Natural killer cell (primary cell): ENCODE measurements at regions not wholly inside any gene's neighbourhood (a gene's known extent, or its start where the extent isn't known, plus 50 kb on each side); places are given as distances from the start of the nearest gene placed in this dataset.

Experiments used
- ATAC-seq, 3 donors: fragments of 150-1000 bp in 2 of 3; fragments of 200-7000 bp in 1 of 3; cut with Tn5 transposase; 1 replicate in 1 of 3; 2 replicates in 2 of 3; pipeline ENCODE4 v1.10.0; 2021; ENCODE audit warnings: mild to moderate bottlenecking in 2 of 3, moderate library complexity in 2 of 3
- DNase-seq, 2 donors: peaks; one replicate each; pipeline versions ENCODE4 v3.0.0 to v3.0.0-alpha.2; 2013 to 2021; ENCODE audit warnings: mixed read lengths in 1 of 2
- H3K27ac ChIP-seq: one replicate; pipeline ENCODE4 v1.5.1; 2013; ENCODE audit warnings: mild to moderate bottlenecking, low read length
- H3K27me3 ChIP-seq: one replicate; pipeline ENCODE4 v1.6.1; 2013; ENCODE audit warnings: low read length; ENCODE audit not compliant: control insufficient read depth, insufficient read depth
- H3K36me3 ChIP-seq: one replicate; pipeline ENCODE4 v1.6.1; 2013; ENCODE audit warnings: low read length; ENCODE audit not compliant: control insufficient read depth, insufficient read depth
- H3K4me1 ChIP-seq: one replicate; pipeline ENCODE4 v1.6.1; 2013; ENCODE audit warnings: low read length; ENCODE audit not compliant: control insufficient read depth, insufficient read depth
- H3K4me3 ChIP-seq: one replicate; pipeline ENCODE4 v1.5.1; 2013; ENCODE audit warnings: low read length
- H3K9me3 ChIP-seq: one replicate; pipeline ENCODE4 v1.6.1; 2013; ENCODE audit warnings: low read length; ENCODE audit not compliant: control insufficient read depth, insufficient read depth
- H3K27ac Mint-ChIP-seq, 2 donors: one replicate each; pipeline ENCODE4 v1.8.0; 2022; ENCODE audit warnings: mild to moderate bottlenecking in 2 of 2, mixed read lengths in 2 of 2, moderate library complexity in 1 of 2
- H3K27me3 Mint-ChIP-seq, 2 donors: one replicate each; pipeline ENCODE4 v1.8.0; 2022; ENCODE audit warnings: low read depth in 2 of 2, mixed read lengths in 2 of 2
- H3K36me3 Mint-ChIP-seq: one replicate; pipeline ENCODE4 v1.8.0; 2022; ENCODE audit warnings: mixed read lengths
- H3K4me1 Mint-ChIP-seq, 2 donors: one replicate each; pipeline ENCODE4 v1.8.0; 2022; ENCODE audit warnings: mixed read lengths in 2 of 2
- H3K4me3 Mint-ChIP-seq: one replicate; pipeline ENCODE4 v1.8.0; 2022; ENCODE audit warnings: mild to moderate bottlenecking, moderate library complexity, mixed read lengths
- H3K9me3 Mint-ChIP-seq, 2 donors: one replicate each; pipeline ENCODE4 v1.8.0; 2022; ENCODE audit warnings: mixed read lengths in 2 of 2
- WGBS: methylation state at CpG from one replicate; pipeline ENCODE4 v1.1.7; 2013; ENCODE audit warnings: missing lambda C conversion rate; ENCODE audit not compliant: insufficient coverage; 5-methylcytosine and 5-hydroxymethylcytosine counted together
- intact Hi-C: fragments of 100-400 bp; cut with micrococcal nuclease; formaldehyde crosslinking; loops from one replicate; pipeline ENCODE4 v1.14.2; 2022
- TF ChIP-seq, protein P1 (sequence below): fragments of 200-600 bp; IDR thresholded peaks from one replicate; pipeline ENCODE4 v1.8.0; 2022; ENCODE audit warnings: antibody characterized with exemption

DNA sequence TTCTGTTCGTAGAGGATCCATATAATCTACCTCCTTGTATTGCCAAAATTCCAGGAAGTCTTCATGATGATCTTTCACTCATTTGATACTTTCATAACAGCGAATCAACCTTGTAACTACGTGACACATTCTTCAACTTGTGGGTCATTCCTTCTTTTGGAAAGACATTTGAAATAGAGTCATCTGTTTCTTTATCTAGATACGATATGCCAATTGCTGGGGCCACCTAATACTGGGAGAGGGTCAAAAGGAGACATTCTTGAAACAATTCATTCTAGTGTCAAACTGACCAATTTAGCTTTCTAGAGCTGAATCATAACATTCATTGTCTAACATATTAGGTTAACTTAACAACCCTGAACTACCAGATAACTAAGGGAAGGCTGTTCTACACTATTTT lies 62.9 kb upstream of the SMAD1 start:
- no peaks in the 10 kb centered on the region for H3K9me3 Mint-ChIP-seq

DNA sequence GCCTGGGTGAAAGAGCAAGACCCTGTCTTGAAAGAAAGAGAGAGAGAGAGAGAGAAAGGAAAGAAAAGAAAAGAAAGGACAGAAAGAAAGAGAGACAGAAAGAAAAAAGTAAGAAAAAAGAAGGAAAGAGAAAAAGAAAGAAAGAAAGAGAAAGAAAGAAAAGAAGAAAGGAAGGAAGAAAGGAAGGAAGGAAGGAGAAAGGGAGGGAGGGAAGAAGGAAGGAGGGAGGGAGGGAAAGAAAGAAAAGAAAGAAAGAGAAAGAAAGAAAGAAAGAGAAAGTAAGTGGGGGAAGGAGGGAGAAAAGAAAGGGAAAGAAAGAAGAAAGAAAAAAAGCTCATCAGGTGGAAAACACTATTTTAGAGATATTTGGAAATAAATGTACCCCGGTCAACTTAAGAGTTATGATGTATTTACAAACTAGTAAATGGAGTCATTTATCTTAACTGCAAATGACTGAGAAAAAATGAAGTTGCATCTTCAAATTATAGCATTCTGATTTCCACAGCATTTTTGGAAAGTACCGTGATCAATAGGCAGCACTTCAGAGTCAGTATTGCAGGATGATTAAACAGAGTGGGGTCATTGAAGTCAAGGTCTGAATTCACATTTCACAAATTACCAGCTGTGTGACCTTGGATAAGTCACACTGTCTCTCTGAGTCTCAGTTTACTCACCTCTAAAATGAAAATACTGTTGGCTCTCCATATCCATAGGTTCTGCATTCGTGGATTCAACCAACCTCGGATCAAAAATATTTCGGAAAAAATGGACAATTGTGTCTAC lies 64.1 kb upstream of the SMAD1 start:
- Histone ChIP-seq H3K36me3 (no peaks in the 10 kb centered on the region), H3K4me3 (no peak overlapping the region), H3K27ac (no peak overlapping the region), H3K27me3 (no peaks in the 10 kb centered on the region), H3K4me1 (no peaks in the 10 kb centered on the region), H3K9me3 (no peaks in the 10 kb centered on the region)
- Mint-ChIP-seq H3K9me3 (no peaks in the 10 kb centered on the region), H3K27me3 (peaks cover 12 to 16% of the 10 kb centered on the region in 2 donors), H3K4me1 (no peaks in the 10 kb centered on the region), H3K27ac (no peak overlapping the region), H3K4me3 (no peak overlapping the region), H3K36me3 (no peaks in the 10 kb centered on the region)
- WGBS, result 96% methylated on average over 5 of the region's 5 CpGs
- TF ChIP-seq, protein P1, sequence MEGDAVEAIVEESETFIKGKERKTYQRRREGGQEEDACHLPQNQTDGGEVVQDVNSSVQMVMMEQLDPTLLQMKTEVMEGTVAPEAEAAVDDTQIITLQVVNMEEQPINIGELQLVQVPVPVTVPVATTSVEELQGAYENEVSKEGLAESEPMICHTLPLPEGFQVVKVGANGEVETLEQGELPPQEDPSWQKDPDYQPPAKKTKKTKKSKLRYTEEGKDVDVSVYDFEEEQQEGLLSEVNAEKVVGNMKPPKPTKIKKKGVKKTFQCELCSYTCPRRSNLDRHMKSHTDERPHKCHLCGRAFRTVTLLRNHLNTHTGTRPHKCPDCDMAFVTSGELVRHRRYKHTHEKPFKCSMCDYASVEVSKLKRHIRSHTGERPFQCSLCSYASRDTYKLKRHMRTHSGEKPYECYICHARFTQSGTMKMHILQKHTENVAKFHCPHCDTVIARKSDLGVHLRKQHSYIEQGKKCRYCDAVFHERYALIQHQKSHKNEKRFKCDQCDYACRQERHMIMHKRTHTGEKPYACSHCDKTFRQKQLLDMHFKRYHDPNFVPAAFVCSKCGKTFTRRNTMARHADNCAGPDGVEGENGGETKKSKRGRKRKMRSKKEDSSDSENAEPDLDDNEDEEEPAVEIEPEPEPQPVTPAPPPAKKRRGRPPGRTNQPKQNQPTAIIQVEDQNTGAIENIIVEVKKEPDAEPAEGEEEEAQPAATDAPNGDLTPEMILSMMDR, result no peak
- no peak for DNase-seq
- intact Hi-C loops, result no loop called here
- ATAC-seq, result no peak

More for the DNA sequence above, 62.9 kb upstream of the SMAD1 start:
- intact Hi-C loops, result no loop called here
- 88% methylated on average over 4 of the region's 4 CpGs for WGBS
- Histone ChIP-seq H3K4me1 (no peaks in the 10 kb centered on the region), H3K27ac (no peak overlapping the region), H3K4me3 (no peak overlapping the region), H3K9me3 (no peaks in the 10 kb centered on the region), H3K27me3 (no peaks in the 10 kb centered on the region), H3K36me3 (no peaks in the 10 kb centered on the region)
- DNase-seq (no peak), ATAC-seq (no peak)
- Mint-ChIP-seq H3K27ac (no peak overlapping the region), H3K36me3 (no peaks in the 10 kb centered on the region), H3K4me3 (no peak overlapping the region), H3K4me1 (no peaks in the 10 kb centered on the region), H3K27me3 (peaks cover 12 to 16% of the 10 kb centered on the region in 2 donors)
- TF ChIP-seq, protein P1, result no peak

DNA sequence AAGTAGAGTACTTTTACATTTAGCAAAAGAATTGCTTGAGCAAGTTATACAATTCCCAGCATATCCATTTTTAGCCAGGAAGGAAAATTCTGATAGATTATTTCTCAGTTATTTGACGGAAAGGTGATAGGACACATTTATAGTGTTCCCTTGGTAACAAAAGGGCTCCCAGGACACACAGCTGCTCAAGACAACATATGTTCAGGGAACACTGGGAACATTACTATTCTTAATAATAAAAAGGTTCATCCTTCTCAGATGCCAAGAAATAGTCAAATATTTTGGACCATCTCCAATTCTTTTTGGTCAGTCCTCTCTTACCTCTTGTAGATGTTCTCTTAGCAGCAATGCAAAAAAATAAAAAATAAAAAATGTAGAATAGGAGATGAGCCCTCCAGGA lies 66.8 kb upstream of the SMAD1 start:
- no peaks in the 10 kb centered on the region for H3K4me1 Mint-ChIP-seq
- Histone ChIP-seq H3K9me3 (no peaks in the 10 kb centered on the region), H3K4me3 (no peak overlapping the region), H3K4me1 (no peaks in the 10 kb centered on the region), H3K36me3 (no peaks in the 10 kb centered on the region), H3K27ac (no peak overlapping the region), H3K27me3 (no peaks in the 10 kb centered on the region)
- WGBS, result 100% methylated on average over 1 of the region's 1 CpG
- no peak overlapping the region for H3K4me3 Mint-ChIP-seq
- no peaks in the 10 kb centered on the region for H3K36me3 Mint-ChIP-seq
- intact Hi-C loops, result no loop called here
- H3K27ac Mint-ChIP-seq, result no peak overlapping the region
- no peaks in the 10 kb centered on the region for H3K9me3 Mint-ChIP-seq
- peaks cover 6 to 17% of the 10 kb centered on the region in 2 donors for H3K27me3 Mint-ChIP-seq
- DNase-seq, result no peak
- TF ChIP-seq, protein P1, result no peak
- no peak for ATAC-seq

DNA sequence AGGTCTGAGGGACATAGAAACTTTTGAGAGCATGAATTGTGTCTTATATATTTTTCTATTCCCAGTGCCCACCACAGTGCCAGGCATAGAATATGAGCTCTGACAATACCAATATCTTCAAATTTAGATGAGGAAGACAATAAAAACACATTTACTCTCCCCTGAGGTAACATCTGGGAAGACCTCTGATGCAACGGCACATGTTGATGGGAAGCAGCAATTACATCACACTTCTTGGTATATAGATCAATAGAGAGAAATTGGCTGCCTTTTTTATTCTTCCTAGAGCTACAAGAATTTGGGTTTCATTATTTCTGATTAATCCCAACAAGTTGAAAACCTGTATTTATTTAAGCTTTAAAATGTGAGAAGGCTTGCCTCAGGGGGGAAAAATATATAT lies 67.4 kb upstream of the SMAD1 start:
- peaks cover 6 to 17% of the 10 kb centered on the region in 2 donors for H3K27me3 Mint-ChIP-seq
- H3K4me1 Mint-ChIP-seq, result no peaks in the 10 kb centered on the region
- Histone ChIP-seq H3K4me1 (no peaks in the 10 kb centered on the region), H3K27me3 (no peaks in the 10 kb centered on the region), H3K36me3 (no peaks in the 10 kb centered on the region), H3K4me3 (no peak overlapping the region), H3K9me3 (no peaks in the 10 kb centered on the region), H3K27ac (no peak overlapping the region)
- intact Hi-C loops, result no loop called here
- no peaks in the 10 kb centered on the region for H3K36me3 Mint-ChIP-seq
- TF ChIP-seq, protein P1, result no peak
- H3K9me3 Mint-ChIP-seq, result no peaks in the 10 kb centered on the region
- DNase-seq (no peak), ATAC-seq (no peak)
- no peak overlapping the region for H3K27ac Mint-ChIP-seq
- WGBS, result no CpG with 5 or more reads among the region's 1 CpG
- H3K4me3 Mint-ChIP-seq, result no peak overlapping the region
